HepG2 (cell line): ENCODE measurements at regions not wholly inside any gene's neighbourhood (a gene's known extent, or its start where the extent isn't known, plus 50 kb on each side); places are given as distances from the start of the nearest gene placed in this dataset.
A peak's percentile ranks its signal among the peaks of the same experiment; 100 is the strongest.

Source experiments
- ATAC-seq: fragments of 200-7000 bp; cut with Tn5 transposase; 3 replicates; pipeline ENCODE4 v1.9.1; 2020; ENCODE audit warnings: mild to moderate bottlenecking, moderate library complexity
- BruUV-seq: library from RNA; stranded (reverse); fragments of 400-500 nt; replicated peaks from 2 replicates; lab custom pipeline; 2021; lab: Mats Ljungman, UMichigan
- CTCF ChIA-PET: fragments of 300-600 bp; formaldehyde crosslinking; extraction: SDS; loops from one replicate; lab custom pipeline; 2021; ENCODE audit warnings: low total read pairs, inconsistent platforms, low intra/inter-chr PET ratio; lab: Yijun Ruan, JAX
- POLR2A ChIA-PET: fragments of 350-600 bp; sonication (Branson Sonifier 250); formaldehyde crosslinking; loops from one replicate; lab custom pipeline; 2020; ENCODE audit warnings: antibody characterized with exemption, inconsistent platforms; lab: Yijun Ruan, JAX
- DNase-seq: peaks from one replicate; pipeline ENCODE4 v3.0.0-alpha.2; 2015; ENCODE audit warnings: low spot score
- FAIRE-seq: peaks from 3 replicates; lab custom pipeline; 2011; peaks lifted over from hg19 to GRCh38; lab: Jason Lieb, UNC
- H2AFZ ChIP-seq: one replicate; pipeline ENCODE4 v1.6.1; 2011; ENCODE audit warnings: low read length, inconsistent platforms
- H3K27ac ChIP-seq: fragments of 300-600 bp; 3 replicates; pipeline ENCODE4 v1.8.0; 2011; ENCODE audit warnings: mixed run types, mild to moderate bottlenecking, mixed read lengths, low read length, inconsistent platforms; ENCODE audit not compliant: insufficient read depth; ENCODE audit errors: extremely low read length
- H3K27me3 ChIP-seq, 2 experiments: fragments of 200-600 bp in 1 of 2; 2 replicates in 1 of 2; 3 replicates in 1 of 2; pipeline versions ENCODE4 v1.6.0 to v1.8.0; 2011; ENCODE audit warnings: low read length in 2 of 2, mild to moderate bottlenecking in 2 of 2, moderate library complexity in 2 of 2, inconsistent platforms in 1 of 2; ENCODE audit not compliant: insufficient read depth in 2 of 2, control insufficient read depth in 1 of 2
- H3K36me3 ChIP-seq, 2 experiments: fragments of 200-600 bp in 1 of 2; replicated peaks in 1 of 2; 2 replicates in 1 of 2; 3 replicates in 1 of 2; pipeline versions ENCODE4 v1.5.1 to v1.8.0; 2011; ENCODE audit warnings: low read length in 2 of 2, inconsistent platforms in 1 of 2; ENCODE audit not compliant: insufficient read depth in 2 of 2, control insufficient read depth in 1 of 2
- H3K4me1 ChIP-seq: 2 replicates; pipeline ENCODE4 v1.5.1; 2012; ENCODE audit warnings: low read length, inconsistent platforms; ENCODE audit not compliant: insufficient read depth
- H3K4me2 ChIP-seq: 2 replicates; pipeline ENCODE4 v1.6.0; 2011; ENCODE audit warnings: low read depth, low read length, inconsistent platforms
- H3K4me3 ChIP-seq, 3 experiments: fragments of 200-600 bp in 1 of 3; sonication (generic), shearing (Covaris generic) in 1 of 3; replicated peaks in 1 of 3; 2 replicates each; pipeline ENCODE4 v1.5.1; 2011 to 2016; ENCODE audit warnings: low read length in 3 of 3, inconsistent platforms in 2 of 3, low read depth in 2 of 3, mild to moderate bottlenecking in 2 of 3, control low read depth in 1 of 3, mixed read lengths in 1 of 3; ENCODE audit not compliant: insufficient read depth in 1 of 3
- H3K79me2 ChIP-seq: one replicate; pipeline ENCODE4 v1.6.1; 2011; ENCODE audit warnings: low read length, inconsistent platforms; ENCODE audit not compliant: insufficient read depth
- H3K9ac ChIP-seq: 2 replicates; pipeline ENCODE4 v1.6.0; 2011; ENCODE audit warnings: mild to moderate bottlenecking, low read depth, low read length, inconsistent platforms; ENCODE audit not compliant: insufficient read depth
- H3K9me3 ChIP-seq: 2 replicates; pipeline ENCODE4 v1.5.1; 2012; ENCODE audit warnings: mild to moderate bottlenecking, low read length
- H4K20me1 ChIP-seq: 2 replicates; pipeline ENCODE4 v1.6.0; 2011; ENCODE audit warnings: inconsistent platforms, mild to moderate bottlenecking, low read length, moderate library complexity; ENCODE audit not compliant: insufficient read depth
- AFF4 ChIP-seq: sonication (generic); formaldehyde crosslinking; IDR thresholded peaks from 2 replicates; pipeline ENCODE4 v1.4.0; 2020; ENCODE audit warnings: missing genetic modification reagents
- ARID2 ChIP-seq: sonication (generic); formaldehyde crosslinking; IDR thresholded peaks from 2 replicates; pipeline ENCODE4 v1.8.1; 2022; ENCODE audit warnings: mild to moderate bottlenecking, missing genetic modification reagents, borderline replicate concordance
- ATRX ChIP-seq: sonication (generic); formaldehyde crosslinking; IDR thresholded peaks from 2 replicates; pipeline ENCODE4 v1.4.0; 2020; ENCODE audit warnings: missing genetic modification reagents, borderline replicate concordance
- DPF2 ChIP-seq: sonication (generic); formaldehyde crosslinking; IDR thresholded peaks from 2 replicates; pipeline ENCODE4 v1.4.0; 2020; ENCODE audit warnings: mild to moderate bottlenecking, low read depth, missing genetic modification reagents, borderline replicate concordance
- FOSL1 ChIP-seq: sonication (generic); formaldehyde crosslinking; IDR thresholded peaks from 2 replicates; pipeline ENCODE4 v1.9.0; 2021; ENCODE audit warnings: missing genetic modification reagents, borderline replicate concordance
- KLF13 ChIP-seq: sonication (generic); formaldehyde crosslinking; IDR thresholded peaks from 2 replicates; pipeline ENCODE4 v1.4.0; 2020; ENCODE audit warnings: mild to moderate bottlenecking, missing genetic modification reagents
- NAIF1 ChIP-seq: sonication (generic); formaldehyde crosslinking; IDR thresholded peaks from 2 replicates; pipeline ENCODE4 v1.5.0; 2020; ENCODE audit warnings: mild to moderate bottlenecking, missing genetic modification reagents, borderline replicate concordance
- NFIC ChIP-seq: IDR thresholded peaks from 2 replicates; pipeline ENCODE4 v1.6.1; 2012; ENCODE audit warnings: mild to moderate bottlenecking, low read length, inconsistent platforms
- RFX3 ChIP-seq: IDR thresholded peaks from 2 replicates; pipeline ENCODE4 v1.6.1; 2016; ENCODE audit warnings: missing biosample characterization, missing genetic modification reagents
- THAP11 ChIP-seq: IDR thresholded peaks from 2 replicates; pipeline ENCODE4 v1.6.1; 2016; ENCODE audit warnings: missing biosample characterization, missing genetic modification reagents
- ZBTB3 ChIP-seq: sonication (generic); formaldehyde crosslinking; IDR thresholded peaks from 2 replicates; pipeline ENCODE4 v1.4.0; 2020; ENCODE audit warnings: low read depth, mild to moderate bottlenecking, moderate library complexity, missing genetic modification reagents, borderline replicate concordance
- ZKSCAN1 ChIP-seq: fragments of 150-350 bp; IDR thresholded peaks from 2 replicates; pipeline ENCODE4 v1.6.1; 2014; ENCODE audit warnings: low read length
- WGBS: methylation state at CpG from one replicate; pipeline ENCODE4 v1.1.6; 2017; ENCODE audit warnings: low lambda C conversion rate; 5-methylcytosine and 5-hydroxymethylcytosine counted together
- in situ Hi-C: cut with HindIII; loops from 2 replicates; pipeline ENCODE4 v1.10.0; 2017; ENCODE audit warnings: low pct_unique_long_range_greater_than_20kb; ENCODE audit not compliant: extremely low pct_ligation_motif_present
- intact Hi-C: fragments of 100-400 bp; cut with micrococcal nuclease; formaldehyde crosslinking; loops from one replicate; pipeline ENCODE4 v1.10.0; 2022; ENCODE audit not compliant: unreplicated experiment
- TF ChIP-seq, protein P1 (sequence below): sonication (generic); formaldehyde crosslinking; conservative IDR thresholded peaks from 2 replicates; pipeline ENCODE4 v1.4.0; 2020; ENCODE audit warnings: missing genetic modification reagents
- TF ChIP-seq, protein P2 (sequence below): sonication (generic); formaldehyde crosslinking; IDR thresholded peaks from 2 replicates; pipeline ENCODE4 v1.4.0; 2020; ENCODE audit warnings: missing genetic modification reagents

GRCh38 chr2:196318517-196319377 is 147.4 kb upstream of the STK17B start:
- H3K9ac ChIP-seq = no peak overlapping the region
- in situ Hi-C loops = no loop called here
- no peak for TF ChIP-seq ZBTB3 (CRISPR knock-in tag)
- no peak for TF ChIP-seq NFIC
- no peak for TF ChIP-seq ATRX
- TF ChIP-seq AFF4 (CRISPR knock-in tag) = no peak
- no peak for TF ChIP-seq THAP11
- TF ChIP-seq NAIF1 = no peak
- no peak for TF ChIP-seq DPF2
- TF ChIP-seq ZKSCAN1 = no peak
- TF ChIP-seq, protein P1, sequence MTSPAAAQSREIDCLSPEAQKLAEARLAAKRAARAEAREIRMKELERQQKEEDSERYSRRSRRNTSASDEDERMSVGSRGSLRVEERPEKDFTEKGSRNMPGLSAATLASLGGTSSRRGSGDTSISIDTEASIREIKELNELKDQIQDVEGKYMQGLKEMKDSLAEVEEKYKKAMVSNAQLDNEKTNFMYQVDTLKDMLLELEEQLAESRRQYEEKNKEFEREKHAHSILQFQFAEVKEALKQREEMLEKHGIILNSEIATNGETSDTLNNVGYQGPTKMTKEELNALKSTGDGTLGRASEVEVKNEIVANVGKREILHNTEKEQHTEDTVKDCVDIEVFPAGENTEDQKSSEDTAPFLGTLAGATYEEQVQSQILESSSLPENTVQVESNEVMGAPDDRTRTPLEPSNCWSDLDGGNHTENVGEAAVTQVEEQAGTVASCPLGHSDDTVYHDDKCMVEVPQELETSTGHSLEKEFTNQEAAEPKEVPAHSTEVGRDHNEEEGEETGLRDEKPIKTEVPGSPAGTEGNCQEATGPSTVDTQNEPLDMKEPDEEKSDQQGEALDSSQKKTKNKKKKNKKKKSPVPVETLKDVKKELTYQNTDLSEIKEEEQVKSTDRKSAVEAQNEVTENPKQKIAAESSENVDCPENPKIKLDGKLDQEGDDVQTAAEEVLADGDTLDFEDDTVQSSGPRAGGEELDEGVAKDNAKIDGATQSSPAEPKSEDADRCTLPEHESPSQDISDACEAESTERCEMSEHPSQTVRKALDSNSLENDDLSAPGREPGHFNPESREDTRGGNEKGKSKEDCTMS (CRISPR knock-in tag) = no peak
- TF ChIP-seq, protein P2, sequence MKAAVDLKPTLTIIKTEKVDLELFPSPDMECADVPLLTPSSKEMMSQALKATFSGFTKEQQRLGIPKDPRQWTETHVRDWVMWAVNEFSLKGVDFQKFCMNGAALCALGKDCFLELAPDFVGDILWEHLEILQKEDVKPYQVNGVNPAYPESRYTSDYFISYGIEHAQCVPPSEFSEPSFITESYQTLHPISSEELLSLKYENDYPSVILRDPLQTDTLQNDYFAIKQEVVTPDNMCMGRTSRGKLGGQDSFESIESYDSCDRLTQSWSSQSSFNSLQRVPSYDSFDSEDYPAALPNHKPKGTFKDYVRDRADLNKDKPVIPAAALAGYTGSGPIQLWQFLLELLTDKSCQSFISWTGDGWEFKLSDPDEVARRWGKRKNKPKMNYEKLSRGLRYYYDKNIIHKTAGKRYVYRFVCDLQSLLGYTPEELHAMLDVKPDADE = no peak
- TF ChIP-seq KLF13 = no peak
- TF ChIP-seq FOSL1 = no peak
- no peak for TF ChIP-seq ARID2 (CRISPR knock-in tag)
- no peak for TF ChIP-seq RFX3 (CRISPR knock-in tag)
- WGBS = 25% methylated on average over 24 of the region's 24 CpGs
- POLR2A ChIA-PET = no interaction called here
- FAIRE-seq (no peak), ATAC-seq (peak; percentile 72), DNase-seq (no peak)
- no peaks in the 10 kb centered on the region for H3K36me3 ChIP-seq
- BruUV-seq = no TSS peak
- intact Hi-C loops = no loop called here
- H3K4me3 ChIP-seq = no peak overlapping the region
- H3K4me2 ChIP-seq = no peak overlapping the region
- H3K27ac ChIP-seq = no peak overlapping the region
- no peaks in the 10 kb centered on the region for H3K4me1 ChIP-seq
- CTCF ChIA-PET = no interaction called here
- H3K27me3 ChIP-seq = peaks cover 0 to 16% of the 10 kb centered on the region in 2 experiments; a peak in 2 of 5 replicates
- no peaks in the 10 kb centered on the region for H4K20me1 ChIP-seq
- H3K79me2 ChIP-seq = no peaks in the 10 kb centered on the region
- no peaks in the 10 kb centered on the region for H3K9me3 ChIP-seq
- H2AFZ ChIP-seq = no peak overlapping the region
